ENCODE measurements at regions not wholly inside any gene's neighbourhood (a gene's known extent, or its start where the extent isn't known, plus 50 kb on each side); places are given as distances from the start of the nearest gene placed in this dataset.

DNA sequence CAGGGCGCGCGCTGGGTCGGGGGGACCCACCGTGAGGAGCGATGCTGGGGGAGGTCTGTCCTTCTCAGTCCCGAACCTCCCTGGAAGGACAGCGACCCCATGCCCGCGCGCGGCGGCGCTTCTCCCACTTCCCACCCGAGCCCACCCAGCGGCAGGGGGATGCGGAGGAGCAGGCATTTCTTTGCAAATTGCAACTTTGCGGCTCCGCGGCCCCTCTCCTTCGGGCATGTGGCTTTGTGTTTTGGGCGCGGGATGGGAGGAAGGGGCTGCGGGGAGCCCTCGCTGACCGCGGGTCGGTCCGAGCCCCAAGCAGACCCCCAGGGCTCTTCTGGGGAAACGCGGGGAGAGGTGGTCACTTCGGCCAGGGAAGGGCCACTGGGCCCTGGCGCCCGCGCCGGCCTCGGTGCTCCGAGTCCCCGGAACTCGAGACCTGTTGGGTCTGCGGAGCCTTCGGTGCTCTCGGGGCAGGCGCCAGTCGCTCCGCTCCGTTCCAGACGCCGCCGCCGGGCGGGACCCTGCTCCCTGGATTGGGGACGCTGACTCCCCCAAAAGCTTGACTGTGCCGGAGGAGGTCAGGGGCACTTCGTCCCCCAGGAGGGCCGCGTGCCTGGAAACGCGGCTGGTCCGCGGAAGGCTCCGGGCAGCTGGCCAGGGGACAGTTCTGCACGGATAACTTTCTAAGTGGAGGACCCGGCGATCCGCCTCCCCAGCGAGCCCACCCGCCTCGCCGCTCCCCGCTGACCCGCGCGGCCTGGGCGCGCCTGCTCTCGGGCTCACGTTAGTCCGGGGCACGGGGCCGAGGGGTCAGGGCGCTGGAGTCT is 164.2 kb upstream of the DPP6 start:
- no peak for TF ChIP-seq POLR2A (IDR thresholded peaks at IDR 0.05)
- TF ChIP-seq, protein P1, sequence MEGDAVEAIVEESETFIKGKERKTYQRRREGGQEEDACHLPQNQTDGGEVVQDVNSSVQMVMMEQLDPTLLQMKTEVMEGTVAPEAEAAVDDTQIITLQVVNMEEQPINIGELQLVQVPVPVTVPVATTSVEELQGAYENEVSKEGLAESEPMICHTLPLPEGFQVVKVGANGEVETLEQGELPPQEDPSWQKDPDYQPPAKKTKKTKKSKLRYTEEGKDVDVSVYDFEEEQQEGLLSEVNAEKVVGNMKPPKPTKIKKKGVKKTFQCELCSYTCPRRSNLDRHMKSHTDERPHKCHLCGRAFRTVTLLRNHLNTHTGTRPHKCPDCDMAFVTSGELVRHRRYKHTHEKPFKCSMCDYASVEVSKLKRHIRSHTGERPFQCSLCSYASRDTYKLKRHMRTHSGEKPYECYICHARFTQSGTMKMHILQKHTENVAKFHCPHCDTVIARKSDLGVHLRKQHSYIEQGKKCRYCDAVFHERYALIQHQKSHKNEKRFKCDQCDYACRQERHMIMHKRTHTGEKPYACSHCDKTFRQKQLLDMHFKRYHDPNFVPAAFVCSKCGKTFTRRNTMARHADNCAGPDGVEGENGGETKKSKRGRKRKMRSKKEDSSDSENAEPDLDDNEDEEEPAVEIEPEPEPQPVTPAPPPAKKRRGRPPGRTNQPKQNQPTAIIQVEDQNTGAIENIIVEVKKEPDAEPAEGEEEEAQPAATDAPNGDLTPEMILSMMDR (IDR thresholded peaks at IDR 0.05) = no peak
